ENCODE measurements at regions not wholly inside any gene's neighbourhood (a gene's known extent, or its start where the extent isn't known, plus 50 kb on each side); places are given as distances from the start of the nearest gene placed in this dataset.

- H3K27me3 ChIP-seq (replicated peaks; ENCODE audit: control insufficient read depth, insufficient read depth, low read length), result no peaks in the 10 kb centered on the region
- TF ChIP-seq CTCF (IDR thresholded peaks at IDR 0.05; ENCODE audit: insufficient read depth, low read length, poor library complexity, severe bottlenecking), result no peak
- no peak for DNase-seq (ENCODE audit: extremely low read depth, insufficient read length)
- H3K36me3 ChIP-seq (ENCODE audit: control insufficient read depth, insufficient read depth, low read length), result no peaks in the 10 kb centered on the region
- no peak overlapping the region for H3K4me3 ChIP-seq (replicated peaks; ENCODE audit: low read depth, low read length)
These were observed 95.5 kb upstream of the WDR44 start for GRCh38 chrX:118250445-118250844.

GRCh38 chrX:118251271-118251670 is 94.6 kb upstream of the WDR44 start:
- Histone ChIP-seq H3K27me3 (replicated peaks; ENCODE audit: control insufficient read depth, insufficient read depth, low read length) (no peaks in the 10 kb centered on the region), H3K36me3 (ENCODE audit: control insufficient read depth, insufficient read depth, low read length) (no peaks in the 10 kb centered on the region), H3K4me3 (replicated peaks; ENCODE audit: low read depth, low read length) (no peak overlapping the region)
- no peak for TF ChIP-seq CTCF (IDR thresholded peaks at IDR 0.05; ENCODE audit: insufficient read depth, low read length, poor library complexity, severe bottlenecking)
- no peak for DNase-seq (ENCODE audit: extremely low read depth, insufficient read length)

GRCh38 chrX:118252967-118253366 is 92.9 kb upstream of the WDR44 start:
- Histone ChIP-seq H3K4me3 (replicated peaks; ENCODE audit: low read depth, low read length) (no peak overlapping the region), H3K36me3 (ENCODE audit: control insufficient read depth, insufficient read depth, low read length) (no peaks in the 10 kb centered on the region), H3K27me3 (replicated peaks; ENCODE audit: control insufficient read depth, insufficient read depth, low read length) (no peaks in the 10 kb centered on the region)
- no peak for TF ChIP-seq CTCF (IDR thresholded peaks at IDR 0.05; ENCODE audit: insufficient read depth, low read length, poor library complexity, severe bottlenecking)
- DNase-seq (ENCODE audit: extremely low read depth, insufficient read length), result no peak

- DNase-seq (ENCODE audit: extremely low read depth, insufficient read length), result no peak
- H3K4me3 ChIP-seq (replicated peaks; ENCODE audit: low read depth, low read length), result no peak overlapping the region
- peak; percentile 69 for TF ChIP-seq CTCF (IDR thresholded peaks at IDR 0.05; ENCODE audit: insufficient read depth, low read length, poor library complexity, severe bottlenecking)
These were observed 91.3 kb upstream of the WDR44 start for GRCh38 chrX:118254611-118255010.

GRCh38 chrX:118255921-118256320 is 90.0 kb upstream of the WDR44 start:
- no peaks in the 10 kb centered on the region for H3K36me3 ChIP-seq (ENCODE audit: control insufficient read depth, insufficient read depth, low read length)
- H3K4me3 ChIP-seq (replicated peaks; ENCODE audit: low read depth, low read length), result no peak overlapping the region
- no peaks in the 10 kb centered on the region for H3K27me3 ChIP-seq (replicated peaks; ENCODE audit: control insufficient read depth, insufficient read depth, low read length)
- no peak for TF ChIP-seq CTCF (IDR thresholded peaks at IDR 0.05; ENCODE audit: insufficient read depth, low read length, poor library complexity, severe bottlenecking)
- DNase-seq (ENCODE audit: extremely low read depth, insufficient read length), result no peak

More at GRCh38 chrX:118254611-118255010, 91.3 kb upstream of the WDR44 start:
- Histone ChIP-seq H3K27me3 (replicated peaks; ENCODE audit: control insufficient read depth, insufficient read depth, low read length) (no peaks in the 10 kb centered on the region), H3K36me3 (ENCODE audit: control insufficient read depth, insufficient read depth, low read length) (no peaks in the 10 kb centered on the region)

GRCh38 chrX:118257781-118258180 is 88.1 kb upstream of the WDR44 start:
- DNase-seq (ENCODE audit: extremely low read depth, insufficient read length), result no peak
- Histone ChIP-seq H3K27me3 (replicated peaks; ENCODE audit: control insufficient read depth, insufficient read depth, low read length) (no peaks in the 10 kb centered on the region), H3K4me3 (replicated peaks; ENCODE audit: low read depth, low read length) (no peak overlapping the region), H3K36me3 (ENCODE audit: control insufficient read depth, insufficient read depth, low read length) (no peaks in the 10 kb centered on the region)
- no peak for TF ChIP-seq CTCF (IDR thresholded peaks at IDR 0.05; ENCODE audit: insufficient read depth, low read length, poor library complexity, severe bottlenecking)
